HG02870 (cell line): ENCODE measurements at regions not wholly inside any gene's neighbourhood (a gene's known extent, or its start where the extent isn't known, plus 50 kb on each side); places are given as distances from the start of the nearest gene placed in this dataset.
"Not testable (repeated sequence)": the region's sequence is repeated elsewhere in the genome, so short reads cannot be mapped to it uniquely, and the experiment has no call there.

ENCODE experiments used
- ATAC-seq: cut with Tn5 transposase; IDR thresholded peaks from one replicate; pipeline ENCODE4 v1.9.1; 2021; ENCODE audit warnings: mild to moderate bottlenecking, moderate library complexity; ENCODE audit not compliant: unreplicated experiment

- not testable (repeated sequence) for ATAC-seq
These were observed 53.9 kb downstream of the CDRT15L2 start for GRCh38 chr17:20633268-20634059.

DNA sequence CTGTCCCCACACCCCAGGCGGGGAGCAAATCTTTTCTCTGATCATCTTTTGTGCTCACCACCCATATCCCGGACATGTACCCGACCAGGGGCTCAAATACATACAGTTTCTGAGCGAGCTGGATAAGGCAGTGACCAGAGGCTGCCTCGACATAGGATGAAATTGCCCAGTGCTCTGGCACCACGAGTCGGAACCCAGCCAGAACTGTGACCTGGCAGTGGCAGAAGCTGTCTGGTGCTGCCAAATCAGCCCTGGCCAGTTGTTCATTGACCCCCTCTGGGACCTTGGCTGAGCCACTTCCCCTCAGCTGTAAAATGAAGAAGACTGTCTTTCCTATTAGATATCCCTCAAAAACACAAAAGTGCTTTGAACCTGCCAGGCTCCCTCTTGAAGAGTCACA is 60.6 kb downstream of the CDRT15L2 start:
- ATAC-seq = not testable (repeated sequence)

- ATAC-seq = not testable (repeated sequence)
These were observed 67.2 kb downstream of the CDRT15L2 start for GRCh38 chr17:20646661-20647272.

DNA sequence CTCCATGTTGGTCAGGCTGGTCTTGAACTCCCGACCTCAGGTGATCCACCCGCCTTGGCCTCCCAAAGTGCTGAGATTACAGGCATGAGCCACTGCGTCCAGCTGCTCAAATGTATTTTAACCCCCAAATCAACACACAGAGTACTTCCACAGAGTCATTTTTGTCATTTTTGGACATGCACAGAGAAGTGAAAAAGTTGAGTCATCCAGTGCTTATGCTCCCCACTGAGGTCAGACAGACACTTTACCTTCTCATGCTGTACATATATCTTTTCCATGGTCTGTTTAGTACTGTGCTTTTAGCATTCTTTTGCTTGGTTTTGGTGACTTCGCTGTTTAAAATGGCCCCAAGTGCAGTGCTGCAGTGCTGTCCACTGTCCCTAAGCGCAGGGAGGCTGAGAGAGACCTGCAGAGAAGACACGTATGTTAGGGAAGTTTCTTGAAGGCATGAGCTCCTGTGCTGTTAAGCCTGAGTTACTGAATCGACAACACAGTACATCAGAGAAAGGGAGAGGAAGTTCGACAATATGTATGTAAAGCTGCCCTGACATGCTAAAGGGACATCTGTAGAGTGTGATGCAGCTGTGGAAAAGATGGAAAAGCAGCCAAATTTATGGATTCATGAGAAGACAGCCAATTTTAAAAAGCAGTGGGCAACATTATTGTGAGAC is 69.7 kb downstream of the CDRT15L2 start:
- ATAC-seq = peak; percentile 79

- not testable (repeated sequence) for ATAC-seq
These were observed 71.5 kb downstream of the CDRT15L2 start for GRCh38 chr17:20651022-20651421.

DNA sequence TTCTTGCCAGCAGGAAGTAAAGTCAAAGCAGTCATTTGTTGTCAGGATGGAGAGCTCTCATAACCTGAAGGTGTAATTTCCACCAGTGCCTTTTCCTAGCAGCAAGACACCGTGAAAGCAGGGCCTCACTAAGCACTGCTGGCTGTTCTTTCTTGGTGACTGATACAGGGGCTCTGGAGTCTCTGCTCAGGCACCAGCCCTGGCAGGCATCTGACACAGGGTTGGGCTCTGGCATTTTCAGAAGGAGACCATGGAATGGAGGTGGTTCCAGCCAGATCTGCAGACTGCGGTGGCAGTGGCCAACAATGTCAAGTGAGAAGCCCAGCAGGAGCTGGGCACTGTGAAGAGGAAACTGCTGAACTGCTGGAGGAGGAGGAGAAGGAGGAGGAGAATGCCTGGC is 72.2 kb downstream of the CDRT15L2 start:
- not testable (repeated sequence) for ATAC-seq

- ATAC-seq = not testable (repeated sequence)
These were observed 73.9 kb downstream of the CDRT15L2 start for GRCh38 chr17:20653391-20653790.

- ATAC-seq = not testable (repeated sequence)
These were observed 74.6 kb downstream of the CDRT15L2 start for GRCh38 chr17:20654114-20654513.

GRCh38 chr17:20654575-20654974 is 75.1 kb downstream of the CDRT15L2 start:
- not testable (repeated sequence) for ATAC-seq

DNA sequence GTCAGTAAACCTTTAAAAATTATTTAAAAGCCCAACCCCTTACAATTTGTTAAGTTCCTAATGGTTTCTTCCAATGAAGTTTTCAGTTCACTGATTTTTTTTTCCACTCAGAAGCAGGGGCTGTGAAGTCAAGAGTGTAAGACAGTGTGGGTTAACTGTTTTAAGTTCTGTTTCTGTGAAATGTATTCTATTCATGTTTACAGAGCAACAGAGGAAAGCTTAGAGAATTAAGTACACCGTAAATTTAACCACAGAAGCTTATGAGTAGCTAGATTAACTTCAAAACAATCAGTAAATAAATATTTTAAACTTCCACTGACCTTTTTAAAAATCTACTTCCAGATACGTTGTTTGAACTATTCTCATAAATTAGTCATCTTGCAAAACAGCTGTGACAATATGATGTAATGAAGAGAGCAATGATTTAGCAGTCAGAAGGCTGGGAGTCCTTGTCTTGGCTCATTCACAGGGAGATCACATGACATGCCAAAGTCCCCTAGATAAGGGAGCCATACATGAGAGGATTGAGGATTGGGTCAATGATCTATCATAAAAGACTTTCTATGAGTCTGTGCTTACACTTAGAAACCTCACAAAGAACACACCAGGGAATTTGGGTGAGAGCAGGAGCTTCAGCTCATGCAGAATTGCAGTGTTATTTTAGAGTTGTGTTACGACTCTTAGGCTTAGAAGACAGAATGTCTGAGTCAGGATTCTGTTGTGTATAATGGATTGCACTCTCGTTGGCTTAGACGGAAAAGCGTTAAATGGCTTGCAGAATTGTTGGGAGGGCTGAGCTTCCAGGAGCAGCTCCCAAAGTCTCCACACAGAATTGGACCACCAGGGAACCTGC is 85.8 kb downstream of the CDRT15L2 start:
- not testable (repeated sequence) for ATAC-seq

DNA sequence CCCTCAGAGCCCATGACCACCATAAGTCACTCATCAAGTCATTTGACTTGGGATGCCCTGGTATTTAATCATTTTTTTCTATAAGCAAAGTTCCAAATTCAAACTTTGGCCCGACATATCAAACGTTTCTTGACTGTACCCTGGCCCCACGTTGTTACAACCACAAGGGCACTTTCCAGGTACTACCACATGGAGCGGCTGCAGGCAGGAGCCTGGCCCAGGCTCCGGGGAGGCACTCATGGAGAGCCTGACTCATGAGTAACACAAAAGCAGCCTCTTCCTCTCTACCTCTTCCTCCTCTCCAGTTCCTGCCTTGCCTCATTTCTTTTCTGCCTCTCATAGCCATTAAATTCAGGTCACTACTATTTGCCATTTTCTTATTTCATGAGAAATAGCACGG is 87.2 kb downstream of the CDRT15L2 start:
- ATAC-seq = not testable (repeated sequence)

DNA sequence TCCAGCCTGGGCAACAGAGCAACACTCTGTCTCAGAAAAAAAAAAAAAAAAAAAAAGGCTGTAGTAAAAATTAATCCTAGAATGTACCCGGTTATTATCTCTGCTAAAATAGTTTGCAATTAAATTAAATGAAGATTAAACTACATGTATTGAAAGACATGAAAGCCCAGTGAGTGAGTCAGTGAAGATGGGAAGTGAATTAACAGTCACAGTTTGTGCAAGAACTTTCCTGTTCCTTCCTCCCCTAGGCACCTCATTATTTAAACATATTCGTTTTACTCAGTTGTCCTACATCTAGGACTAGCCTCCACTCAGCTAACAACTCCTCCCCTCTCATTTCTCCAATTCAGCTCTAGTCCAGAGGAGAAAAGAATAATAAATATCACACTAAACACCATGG is 88.2 kb downstream of the CDRT15L2 start:
- ATAC-seq = not testable (repeated sequence)

- not testable (repeated sequence) for ATAC-seq
These were observed 88.8 kb downstream of the CDRT15L2 start for GRCh38 chr17:20668316-20668715.

- ATAC-seq = not testable (repeated sequence)
These were observed 89.3 kb downstream of the CDRT15L2 start for GRCh38 chr17:20668868-20669267.

DNA sequence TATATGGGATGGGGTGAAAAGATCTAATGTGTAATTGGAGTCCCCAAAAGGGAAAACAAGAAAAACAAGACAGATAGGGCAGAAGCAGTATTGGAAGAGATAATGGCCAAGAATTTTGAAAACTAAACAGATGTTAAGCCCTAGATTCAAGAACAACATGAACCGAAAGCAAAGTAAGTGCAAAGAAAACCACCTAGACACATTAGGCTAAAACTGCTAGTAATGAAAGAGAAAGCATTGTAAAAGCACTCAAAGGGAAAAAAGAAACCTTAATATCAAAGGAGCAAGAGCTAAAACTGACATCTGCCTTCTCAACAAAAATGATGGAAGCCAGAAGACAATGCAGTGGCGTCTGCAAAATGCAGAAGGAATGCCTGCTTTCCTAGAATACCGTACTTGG is 91.0 kb downstream of the CDRT15L2 start:
- peak; percentile 51 for ATAC-seq

GRCh38 chr17:20674374-20674773 is 94.8 kb downstream of the CDRT15L2 start:
- not testable (repeated sequence) for ATAC-seq

GRCh38 chr17:20675707-20676106 is 96.2 kb downstream of the CDRT15L2 start:
- not testable (repeated sequence) for ATAC-seq

- not testable (repeated sequence) for ATAC-seq
These were observed 97.1 kb downstream of the CDRT15L2 start for GRCh38 chr17:20676656-20677055.

DNA sequence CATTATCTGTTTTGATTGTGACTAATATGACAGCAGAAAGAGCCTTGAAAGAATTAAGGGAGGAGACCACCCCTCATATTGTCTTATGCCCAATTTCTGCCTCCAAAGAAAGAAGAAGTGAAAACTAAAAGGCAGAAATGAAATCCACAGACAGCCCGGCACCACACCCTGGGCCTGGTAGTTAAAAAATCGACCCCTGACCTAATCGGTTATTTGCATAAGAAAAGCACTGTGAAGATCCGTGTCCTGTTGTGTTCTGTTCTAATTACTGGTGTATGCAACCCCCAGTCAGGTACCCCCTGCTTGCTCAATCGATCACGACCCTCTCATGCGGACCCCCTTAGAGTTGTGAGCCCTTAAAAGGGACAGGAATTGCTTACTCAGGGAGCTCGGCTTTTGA is 97.9 kb downstream of the CDRT15L2 start:
- not testable (repeated sequence) for ATAC-seq

- ATAC-seq = not testable (repeated sequence)
These were observed 98.9 kb downstream of the CDRT15L2 start for GRCh38 chr17:20678424-20678823.
